Fibroblast of skin of abdomen (primary cell): ENCODE measurements at regions not wholly inside any gene's neighbourhood (a gene's known extent, or its start where the extent isn't known, plus 50 kb on each side); places are given as distances from the start of the nearest gene placed in this dataset.
"Not testable (repeated sequence)": the region's sequence is repeated elsewhere in the genome, so short reads cannot be mapped to it uniquely, and the experiment has no call there.

ENCODE experiments used
- DNase-seq: peaks from one replicate; pipeline ENCODE4 v3.0.0-alpha.2; 2013

DNA sequence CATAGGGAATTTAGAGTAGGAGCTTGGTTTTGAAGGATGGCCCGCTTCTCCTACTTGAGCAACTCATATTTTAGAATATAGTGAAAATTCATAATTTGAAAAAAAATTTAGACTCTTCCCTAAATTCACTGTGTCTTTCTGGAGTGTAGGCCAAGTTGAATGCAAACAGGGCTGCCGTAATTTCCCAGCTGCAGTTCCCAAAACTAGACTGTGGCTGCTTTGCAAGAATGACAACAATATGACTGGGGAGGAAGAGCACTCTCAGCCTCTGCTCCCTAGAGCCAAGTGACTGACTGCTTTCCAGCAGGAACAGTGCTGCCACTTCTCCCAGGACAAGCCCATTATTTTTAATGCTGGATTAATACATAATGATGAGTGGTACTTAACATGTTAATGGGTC lies 209.0 kb downstream of the RHOU start:
- DNase-seq, result no peak

DNA sequence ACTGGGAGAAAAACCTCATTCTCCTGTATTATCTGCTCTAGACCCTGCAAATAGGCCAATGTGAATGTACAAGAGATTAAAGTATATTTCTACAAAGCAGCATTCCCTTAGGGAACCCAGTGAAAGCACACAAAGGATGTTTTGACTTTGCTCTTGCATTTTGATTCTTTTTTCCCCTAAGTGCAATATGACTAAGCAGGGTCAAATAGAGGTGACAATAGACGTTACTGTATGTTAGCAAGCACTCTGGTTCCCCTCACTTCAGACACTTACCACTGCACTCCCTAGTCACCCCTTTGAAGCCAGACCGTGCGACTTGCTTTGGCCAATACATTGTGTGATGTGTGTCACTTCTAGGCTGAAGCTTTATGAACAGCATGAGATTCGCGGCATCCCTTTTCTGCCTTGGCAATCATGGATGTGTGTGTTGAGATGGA lies 209.7 kb downstream of the RHOU start:
- peak; percentile 25 for DNase-seq

DNA sequence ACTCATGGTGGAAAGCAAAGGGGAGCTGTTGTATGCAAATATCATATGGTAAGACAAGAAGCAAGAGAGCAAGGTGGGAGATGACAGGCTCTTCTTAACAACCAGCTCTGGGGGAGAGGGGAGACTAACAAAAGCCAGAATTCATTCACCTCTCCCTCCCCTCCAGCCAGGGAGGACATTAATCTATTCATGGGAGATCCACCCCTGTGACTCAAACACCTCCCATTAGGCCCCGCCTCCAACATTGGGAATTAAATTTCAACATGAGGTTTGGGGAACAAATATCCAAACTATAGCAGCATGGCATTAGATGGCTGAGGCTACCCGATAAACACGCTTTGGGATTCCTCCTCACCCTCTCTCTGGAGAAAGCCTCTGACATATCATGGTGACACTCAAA lies 210.6 kb downstream of the RHOU start:
- no peak for DNase-seq

DNA sequence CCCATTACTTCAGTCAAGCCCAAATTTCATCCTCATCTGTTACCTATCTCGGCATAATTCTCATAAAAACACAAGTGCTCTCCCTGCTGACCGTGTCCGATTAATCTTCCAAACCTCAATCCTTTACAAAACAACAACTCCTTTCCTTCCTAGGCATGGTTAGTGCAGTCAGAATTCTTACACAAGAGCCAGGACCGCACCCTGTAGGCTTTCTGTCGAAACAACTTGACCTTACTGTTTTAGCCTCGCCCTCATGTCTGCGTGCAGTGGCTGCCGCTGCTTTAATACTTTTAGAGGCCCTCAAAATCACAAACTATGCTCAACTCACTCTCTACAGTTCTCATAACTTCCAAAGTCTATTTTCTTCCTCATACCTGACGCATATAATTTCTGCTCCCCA lies 214.3 kb downstream of the RHOU start:
- not testable (repeated sequence) for DNase-seq

DNA sequence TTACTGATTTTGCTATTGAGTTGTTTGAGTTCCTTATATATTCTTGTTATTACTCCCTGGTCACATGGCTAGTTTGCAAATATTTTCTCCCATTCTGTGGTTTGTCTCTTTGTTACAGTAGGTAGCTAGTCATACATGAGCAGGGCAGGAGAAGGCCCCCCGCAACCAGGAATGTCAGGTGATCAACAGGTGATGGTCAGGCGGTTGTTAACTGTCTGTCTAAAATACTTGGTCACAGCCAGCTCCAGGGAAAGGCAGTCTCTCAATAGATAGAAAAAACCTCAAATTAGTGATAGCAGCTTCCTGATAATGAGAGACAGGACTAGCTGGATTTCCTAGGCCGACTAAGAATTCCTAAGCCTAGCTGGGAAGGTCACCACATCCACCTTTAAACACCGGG lies 217.9 kb downstream of the RHOU start:
- no peak for DNase-seq

DNA sequence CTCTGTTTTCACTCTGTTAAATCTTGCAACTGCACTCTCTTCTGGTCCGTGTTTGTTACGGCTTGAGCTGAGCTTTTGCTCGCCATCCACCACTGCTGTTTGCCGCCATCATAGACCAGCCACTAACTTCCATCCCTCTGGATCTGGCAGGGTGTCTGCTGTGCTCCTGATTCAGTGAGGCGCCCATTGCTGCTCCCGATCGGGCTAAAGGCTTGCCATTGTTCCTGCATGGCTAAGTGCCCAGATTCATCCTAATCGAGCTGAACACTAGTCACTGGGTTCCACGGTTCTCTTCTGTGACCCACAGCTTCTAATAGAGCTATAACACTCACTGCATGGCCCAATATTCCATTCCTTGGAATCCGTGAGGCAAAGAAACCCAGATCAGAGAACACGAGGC lies 218.5 kb downstream of the RHOU start:
- not testable (repeated sequence) for DNase-seq

DNA sequence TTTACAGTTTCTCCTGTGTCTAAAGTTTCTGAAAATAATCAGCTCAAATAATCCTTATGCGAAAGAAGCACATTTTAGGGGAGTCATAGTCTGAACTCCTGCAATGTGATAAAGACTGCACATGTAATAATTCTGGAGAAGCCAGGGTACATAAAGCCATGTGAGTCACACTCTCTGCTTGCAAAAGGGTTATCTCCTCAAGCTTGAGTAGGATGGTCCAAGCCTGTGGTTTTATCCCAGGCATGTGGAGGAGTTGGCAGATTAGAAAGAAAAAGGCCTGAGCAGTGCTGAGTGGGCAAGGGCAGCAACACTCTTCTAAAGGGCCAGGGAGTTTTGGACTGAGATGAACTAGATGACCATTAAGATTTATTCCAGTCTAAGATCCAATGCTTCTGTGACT lies 220.4 kb downstream of the RHOU start:
- peak; percentile 45 for DNase-seq

DNA sequence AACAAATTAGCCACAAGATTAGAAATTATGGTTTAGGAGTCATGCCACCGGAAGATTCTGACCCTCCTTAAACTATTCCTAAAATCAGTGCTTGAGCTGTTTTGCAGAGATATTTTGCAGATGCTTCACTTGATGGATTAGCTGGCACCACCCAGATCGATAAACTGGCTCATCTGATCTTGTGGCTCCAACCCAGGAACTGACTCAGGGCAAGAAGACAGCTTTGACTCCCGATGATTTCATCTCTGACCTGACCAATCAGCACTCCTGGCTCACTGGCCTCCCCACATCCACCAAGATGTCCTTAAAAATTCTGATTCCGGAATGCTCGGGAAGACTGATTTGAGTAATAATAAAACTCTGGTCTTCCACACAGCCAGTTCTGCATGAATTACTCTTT lies 221.6 kb downstream of the RHOU start:
- DNase-seq, result peak; percentile 22

DNA sequence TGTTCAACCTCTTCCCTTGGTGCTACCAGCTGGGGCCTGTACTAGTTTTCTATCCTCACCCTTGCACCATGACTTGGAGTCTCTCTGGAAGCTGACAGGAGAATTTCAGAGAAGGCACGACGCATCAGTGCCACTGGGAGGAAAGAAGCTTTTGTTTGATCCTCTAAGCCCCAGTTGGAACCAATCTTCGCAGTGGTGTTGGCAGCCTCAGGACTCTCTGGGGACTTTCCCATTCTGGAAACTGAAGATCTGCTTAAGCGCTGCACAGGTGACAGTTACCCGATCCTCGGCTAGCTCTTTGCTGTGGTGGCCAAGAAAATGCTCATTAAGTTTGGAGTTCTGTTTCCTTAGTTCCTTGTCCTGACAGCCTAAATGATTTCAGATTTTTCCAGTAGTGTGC lies 222.3 kb downstream of the RHOU start:
- DNase-seq, result no peak

DNA sequence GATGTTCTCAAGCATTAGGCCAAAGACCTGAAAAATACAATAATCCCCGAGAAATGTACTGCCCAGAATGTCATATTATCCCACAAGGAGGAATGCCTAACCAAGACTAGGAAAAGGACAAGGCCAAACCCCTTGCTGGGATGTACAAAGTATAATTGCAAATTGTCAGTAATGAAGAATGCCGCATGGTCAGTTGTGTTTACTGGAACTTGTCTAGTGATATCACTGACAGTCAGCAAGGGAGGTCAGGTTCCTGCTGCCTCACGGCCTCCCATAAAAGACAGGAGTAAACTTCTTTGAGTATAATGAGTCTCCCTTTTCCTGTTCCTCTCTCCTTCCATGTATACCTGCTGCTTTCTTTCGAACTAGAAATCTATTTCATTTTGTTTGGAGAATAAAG lies 222.8 kb downstream of the RHOU start:
- no peak for DNase-seq

DNA sequence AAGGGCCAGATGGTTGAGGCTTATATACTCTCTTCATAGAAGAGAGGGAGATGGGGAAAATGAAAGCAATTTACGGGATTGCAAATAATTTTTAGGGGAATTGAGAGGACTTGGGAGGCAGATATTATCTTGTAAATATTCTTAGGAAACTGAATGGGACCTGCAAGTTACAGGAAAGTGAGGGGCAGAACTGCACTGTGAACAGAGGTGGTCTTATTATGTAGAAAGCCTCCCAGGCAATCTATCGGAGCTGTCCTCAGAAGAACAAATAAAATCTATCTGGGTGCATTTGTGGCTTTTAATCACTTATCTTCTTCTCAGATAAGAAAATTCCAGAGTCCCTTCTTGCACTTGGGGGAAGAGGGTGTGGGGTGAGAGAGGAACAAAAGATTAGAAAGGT lies 223.5 kb downstream of the RHOU start:
- DNase-seq, result no peak

DNA sequence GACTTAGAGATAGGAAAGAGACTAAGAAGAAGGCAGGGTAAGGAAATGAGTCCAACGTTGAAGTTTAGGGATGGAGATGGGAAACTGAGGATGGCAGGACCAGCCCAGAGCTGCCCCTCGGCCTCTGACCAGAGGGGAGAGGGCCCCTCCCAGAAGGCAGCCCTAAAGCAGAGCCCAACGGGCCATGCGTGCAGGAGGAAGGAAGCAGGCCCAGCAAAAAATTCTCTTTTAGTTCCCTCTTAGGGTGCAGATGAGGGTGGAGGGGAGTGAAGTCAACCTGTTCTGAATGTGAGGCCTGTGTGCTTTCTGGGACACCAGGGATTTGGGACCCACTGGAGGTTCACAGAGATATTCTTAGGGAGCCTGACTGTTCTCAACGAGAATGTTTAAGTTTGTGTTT lies 225.4 kb downstream of the RHOU start:
- DNase-seq, result no peak

DNA sequence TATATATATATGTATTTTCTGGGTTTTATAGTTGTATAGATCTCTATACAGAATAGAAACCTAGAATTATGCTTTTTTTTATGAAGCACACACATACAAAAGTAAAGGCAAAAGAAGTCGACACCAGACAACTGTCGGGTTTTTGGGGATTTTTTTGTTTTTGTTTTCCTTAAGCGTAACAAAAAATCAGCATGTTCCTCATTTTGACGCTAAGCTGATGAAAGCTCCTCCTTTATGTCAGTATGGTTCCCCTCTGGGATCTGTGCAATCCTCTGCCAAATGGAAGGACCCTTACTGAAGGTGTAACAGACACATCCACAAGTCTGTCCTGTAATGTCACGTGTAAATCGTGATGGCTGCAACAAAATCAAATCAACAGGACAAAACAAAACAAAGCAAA lies 226.2 kb downstream of the RHOU start:
- no peak for DNase-seq

DNA sequence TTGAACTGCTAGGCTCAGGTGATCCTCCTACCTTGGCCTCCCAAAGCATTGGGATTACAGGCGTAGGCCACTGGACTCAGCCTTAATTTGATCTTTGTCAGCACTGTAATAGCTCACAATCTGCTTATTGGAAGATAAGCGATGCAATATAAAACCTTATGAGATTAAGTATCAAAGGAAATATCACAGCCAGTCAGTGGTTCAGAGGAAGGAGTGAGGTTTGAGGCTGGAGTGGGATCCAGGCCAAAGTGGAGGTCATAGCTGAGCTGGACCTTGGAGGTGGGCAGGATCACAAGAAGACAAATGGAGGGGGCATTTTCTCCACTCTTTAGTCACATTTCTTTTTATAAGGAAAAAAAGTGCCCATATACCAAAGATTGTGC lies 228.5 kb downstream of the RHOU start:
- no peak for DNase-seq

DNA sequence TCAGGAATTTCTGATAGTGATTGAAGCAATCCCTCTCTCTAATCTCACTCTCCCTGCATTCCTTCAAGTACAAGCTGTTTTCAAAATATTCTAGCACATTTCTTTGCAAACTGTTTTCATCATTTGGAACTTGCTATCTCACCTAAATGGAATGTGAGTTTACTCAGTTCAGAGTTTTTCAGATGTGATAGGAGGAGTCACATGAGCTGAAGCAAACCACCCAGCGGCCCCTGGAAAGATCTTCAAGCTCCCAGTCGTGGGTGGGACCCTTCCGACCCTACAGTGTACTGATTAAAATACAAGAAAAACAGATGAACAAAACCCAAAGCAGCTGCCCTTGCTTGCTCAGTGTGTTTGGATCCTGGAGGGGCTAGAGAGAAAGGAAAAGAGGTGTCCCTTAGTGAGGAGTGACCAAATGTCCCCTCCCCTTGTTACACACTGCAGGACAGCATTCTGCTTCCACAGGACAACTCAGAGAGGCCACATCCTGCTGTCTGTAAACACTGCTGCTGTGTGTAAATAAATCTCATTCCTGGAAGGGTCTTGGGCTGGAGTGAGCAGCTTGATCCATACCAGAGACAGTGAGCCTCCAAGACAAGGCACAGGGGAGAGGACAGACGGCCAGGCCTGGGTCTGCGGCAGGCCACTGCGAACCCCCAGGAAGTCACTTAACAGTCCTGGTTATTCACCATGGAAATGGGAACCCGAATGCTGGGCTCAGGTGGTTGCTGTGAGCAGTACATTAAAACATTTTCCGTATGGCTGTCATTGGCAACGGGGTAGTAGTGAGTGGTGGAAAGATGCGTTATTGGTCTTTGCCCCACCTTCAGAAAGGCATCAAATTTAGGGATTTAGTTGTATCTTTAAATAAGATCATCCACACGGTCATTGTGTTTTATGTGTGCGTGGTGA lies 229.2 kb downstream of the RHOU start:
- DNase-seq, result peak; percentile 93

DNA sequence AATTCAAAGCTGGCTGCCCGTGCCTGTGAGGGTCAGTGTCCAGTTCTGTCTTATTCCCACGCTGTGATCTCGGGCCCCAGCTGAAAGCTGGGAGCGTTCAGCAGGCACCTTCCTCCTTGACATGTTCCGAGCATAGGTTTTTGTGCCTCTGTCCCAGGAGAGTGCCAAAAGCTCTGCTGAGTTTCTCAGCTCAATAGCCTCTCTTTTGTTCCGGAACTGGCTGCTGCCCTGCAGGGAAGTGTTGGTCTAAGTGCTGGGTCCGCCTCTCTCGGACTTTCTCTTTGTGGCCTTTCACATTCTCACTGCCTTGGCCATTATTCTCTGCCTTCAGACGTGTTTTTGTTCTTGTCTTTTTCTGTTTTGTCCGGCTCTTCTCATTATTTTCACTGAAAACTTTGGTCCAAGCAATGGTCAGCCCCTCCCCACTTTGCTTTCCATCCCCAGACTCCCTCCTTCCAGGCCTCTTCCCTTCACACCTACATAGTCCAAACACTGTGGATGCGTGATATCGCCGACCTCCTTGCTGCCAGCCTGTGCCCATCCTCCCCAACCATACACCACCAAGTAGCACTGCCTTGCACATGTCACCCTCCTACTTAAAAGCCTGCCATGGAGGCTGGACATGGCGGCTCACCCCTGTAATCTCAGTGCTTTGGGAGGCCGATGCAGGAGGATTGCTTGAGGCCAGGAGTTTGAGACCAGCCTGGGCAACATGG lies 233.8 kb downstream of the RHOU start:
- DNase-seq, result no peak

DNA sequence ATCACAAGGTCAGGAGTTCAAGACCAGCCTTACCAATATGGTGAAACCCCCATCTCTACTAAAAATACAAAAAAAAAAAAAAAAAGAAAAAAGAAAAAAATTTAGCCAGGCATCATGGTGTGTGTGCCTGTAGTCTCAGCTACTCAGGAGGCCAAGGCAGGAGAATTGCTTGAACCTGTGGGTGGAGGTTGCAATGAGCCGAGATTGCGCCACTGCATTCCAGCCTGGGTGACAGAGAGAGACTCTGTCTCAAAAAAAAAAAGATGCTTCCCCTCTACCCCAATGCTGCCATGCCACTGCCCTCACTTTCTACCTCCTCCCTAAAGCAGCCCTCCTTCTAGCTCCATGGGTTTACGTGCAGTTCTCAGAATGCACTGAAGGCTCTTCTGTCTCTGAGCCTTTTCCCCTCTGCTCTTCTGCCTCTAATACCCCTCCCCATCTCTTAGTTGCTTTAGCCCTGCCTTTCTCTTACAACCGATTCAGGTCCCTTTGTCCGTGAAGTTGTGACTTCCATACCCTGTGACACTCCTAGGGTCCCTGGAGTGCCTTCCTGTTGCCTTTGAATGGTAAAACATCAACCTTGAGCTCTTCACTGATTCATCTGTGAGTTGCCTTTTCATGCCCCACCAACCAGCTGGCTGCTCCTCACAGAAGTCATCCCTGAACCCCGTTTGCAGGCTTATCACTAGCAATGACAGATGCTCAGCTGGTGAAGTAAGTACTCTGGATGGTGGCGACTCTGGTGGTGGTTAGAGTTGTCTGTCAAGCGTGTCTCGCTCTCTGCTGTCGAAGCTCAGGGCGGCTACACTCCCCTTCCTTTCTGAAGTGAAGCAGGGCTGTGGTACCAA lies 234.9 kb downstream of the RHOU start:
- no peak for DNase-seq

DNA sequence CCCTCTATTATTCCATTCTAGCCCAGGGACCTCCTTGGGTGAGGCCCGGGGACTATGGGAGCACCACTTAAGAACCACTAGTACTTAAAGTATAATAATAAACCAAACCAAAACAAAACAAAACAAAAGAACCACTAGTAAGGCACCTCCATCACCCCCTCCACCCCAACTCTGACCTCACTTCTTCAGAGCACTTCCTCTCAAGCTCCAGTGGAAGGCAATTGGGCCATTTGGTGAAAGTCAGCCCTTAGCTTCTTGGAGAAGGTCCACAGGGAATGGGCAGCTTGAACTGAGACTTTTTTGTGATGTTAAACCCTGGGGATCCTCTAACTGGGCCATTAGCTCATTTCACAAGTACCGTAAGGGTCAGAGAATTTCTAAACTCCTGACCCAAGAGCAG lies 237.3 kb downstream of the RHOU start:
- DNase-seq, result no peak

DNA sequence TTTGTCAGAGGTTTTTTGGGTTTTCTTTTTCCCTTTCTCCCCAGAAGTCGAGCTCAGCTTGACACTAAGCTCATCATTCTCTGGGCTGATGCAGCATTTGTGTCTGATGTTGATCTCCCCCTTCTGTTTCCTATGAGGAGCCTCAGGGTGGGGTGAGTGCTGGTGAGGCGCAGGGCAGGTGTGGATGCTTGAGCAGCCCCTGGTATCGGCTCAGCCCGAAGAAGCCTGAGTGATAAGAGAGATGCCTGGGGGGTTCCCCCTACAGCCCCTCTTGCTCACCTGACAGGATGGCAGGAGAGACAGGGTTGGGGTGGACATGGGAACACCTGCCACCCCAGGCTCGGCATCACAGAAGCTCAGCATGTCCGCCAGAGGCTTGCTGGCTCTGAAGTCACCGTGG lies 239.0 kb downstream of the RHOU start:
- no peak for DNase-seq

DNA sequence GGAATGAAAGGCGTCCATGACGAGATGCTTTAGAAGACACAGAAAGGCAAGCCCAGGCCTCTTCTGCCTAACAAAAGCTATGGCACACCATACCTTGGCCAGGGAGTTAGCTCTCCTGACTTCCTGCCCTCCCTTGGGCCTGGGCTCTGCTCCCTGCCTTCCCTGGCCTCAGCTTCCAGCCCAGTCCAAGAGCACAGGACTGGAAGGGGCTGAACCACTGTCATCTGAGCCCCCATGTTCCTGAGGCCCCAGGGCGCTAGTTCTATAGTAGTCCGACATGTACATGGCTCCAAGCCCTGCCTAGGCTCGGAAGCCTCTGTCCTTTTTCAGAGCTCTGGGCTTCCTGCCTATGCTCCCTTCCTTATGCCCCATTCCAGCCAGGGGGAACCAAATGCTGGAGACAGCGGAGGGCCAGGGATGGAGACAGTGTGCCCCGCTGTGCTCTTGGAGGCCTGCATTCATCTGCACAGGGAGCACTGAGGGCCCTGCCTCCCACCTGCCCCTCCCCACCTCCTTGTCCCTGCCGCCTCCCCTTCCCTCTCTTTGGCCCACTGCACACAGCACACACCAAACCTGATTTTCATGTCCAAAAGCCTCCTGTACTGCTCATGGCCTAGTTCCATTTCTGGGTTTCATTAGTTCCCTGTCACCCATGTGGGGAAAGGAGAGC lies 240.1 kb downstream of the RHOU start:
- DNase-seq, result no peak

DNA sequence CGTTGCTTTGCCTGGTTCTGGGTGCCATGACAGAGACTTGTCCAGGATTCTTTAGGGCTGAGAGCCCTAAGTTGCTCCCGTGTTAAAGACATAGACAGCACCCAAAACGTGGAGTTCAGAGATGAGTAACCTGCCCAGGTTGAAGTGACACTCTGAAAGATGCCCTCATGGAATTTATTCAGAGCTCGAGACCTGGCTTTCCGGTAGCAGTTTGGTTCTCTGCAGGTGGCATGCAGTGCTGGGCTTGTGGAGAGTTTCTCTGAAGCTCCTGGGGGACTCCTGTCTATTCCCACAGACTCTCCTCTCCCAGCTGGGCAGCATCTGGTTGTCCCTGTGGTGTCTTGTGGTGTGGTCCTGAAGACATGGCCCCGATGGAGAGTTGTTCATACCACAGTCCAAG lies 241.0 kb downstream of the RHOU start:
- no peak for DNase-seq

DNA sequence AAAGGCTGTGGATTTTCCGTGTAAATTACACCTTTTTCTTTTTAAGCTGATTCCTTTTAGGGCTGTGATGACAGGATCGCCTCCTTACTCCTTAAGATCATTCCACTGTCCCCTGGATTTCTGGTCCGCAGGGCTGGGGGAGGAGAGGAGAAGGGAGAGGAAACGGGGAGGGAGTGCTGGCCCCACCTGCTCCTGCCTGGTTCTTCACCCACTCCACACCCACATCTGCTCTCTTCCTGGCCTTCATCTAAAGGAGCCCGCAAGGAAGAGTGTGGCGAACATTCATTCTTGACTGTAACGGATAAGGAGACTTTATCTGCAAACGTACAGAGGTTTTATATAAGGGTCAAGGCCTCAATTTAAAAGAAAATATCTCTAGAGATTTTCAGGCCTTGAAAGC lies 242.0 kb downstream of the RHOU start:
- no peak for DNase-seq

DNA sequence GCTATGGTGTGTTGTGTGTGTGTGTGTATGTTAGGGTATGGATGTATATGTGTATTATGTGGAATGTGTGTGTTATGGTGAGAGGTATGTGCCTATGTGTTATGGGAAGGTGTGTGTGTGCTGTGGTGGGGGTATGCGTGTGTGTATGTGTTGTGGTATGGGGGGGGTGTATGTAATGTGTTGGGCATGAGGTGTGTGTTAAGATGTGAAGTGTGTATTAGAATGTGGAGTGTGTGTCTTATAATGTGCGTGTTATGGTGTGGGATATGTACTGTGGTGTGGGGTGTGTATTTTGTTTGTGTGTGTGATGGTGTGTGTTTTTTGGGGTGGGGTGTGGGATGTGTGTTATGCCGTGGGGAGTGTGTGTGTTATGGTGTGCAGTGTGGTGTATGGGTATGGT lies 242.5 kb downstream of the RHOU start:
- DNase-seq, result no peak
